Esophagus squamous epithelium (tissue), 4 donors: ENCODE measurements at regions not wholly inside any gene's neighbourhood (a gene's known extent, or its start where the extent isn't known, plus 50 kb on each side); places are given as distances from the start of the nearest gene placed in this dataset.
"Not testable (repeated sequence)": the region's sequence is repeated elsewhere in the genome, so short reads cannot be mapped to it uniquely, and the experiment has no call there.

Source experiments
- POLR2A ChIP-seq, 4 donors: fragments of 450-650 bp; IDR thresholded peaks; one replicate each; pipeline ENCODE4 v1.6.1; 2017; ENCODE audit warnings: antibody characterized with exemption in 4 of 4, mild to moderate bottlenecking in 4 of 4, moderate library complexity in 3 of 4
- TF ChIP-seq, protein P1 (sequence below), 6 experiments: fragments of 450-650 bp in 4 of 6; fragments of 200-600 bp in 2 of 6; sonication (generic) in 2 of 6; IDR thresholded peaks; one replicate each; pipeline ENCODE4 v1.5.1; 2016 to 2019; ENCODE audit warnings: antibody characterized with exemption in 6 of 6, mild to moderate bottlenecking in 4 of 6, moderate library complexity in 4 of 6

DNA sequence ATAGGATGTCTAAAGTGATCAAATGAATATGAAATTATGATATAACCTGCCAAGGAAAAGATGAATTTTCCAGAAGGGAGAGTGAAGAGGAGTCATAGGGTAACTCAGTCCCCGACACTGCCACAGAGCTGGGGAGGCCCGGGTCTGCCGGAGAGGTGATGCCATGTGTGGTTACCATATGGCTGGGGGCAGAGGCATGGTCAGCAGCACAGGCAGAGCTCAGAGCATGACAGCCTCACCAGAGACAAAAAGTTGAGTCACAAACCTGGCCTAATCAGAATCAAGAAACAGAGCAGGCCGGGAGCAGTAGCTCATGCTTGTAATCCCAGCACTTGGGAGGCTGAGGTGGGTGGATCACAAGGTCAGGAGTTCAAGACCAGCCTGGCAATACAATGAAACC, 322.4 kb downstream of the GOLGA6L6 start:
- not testable (repeated sequence) for TF ChIP-seq POLR2A (IDR thresholded peaks at IDR 0.05)
- TF ChIP-seq, protein P1, sequence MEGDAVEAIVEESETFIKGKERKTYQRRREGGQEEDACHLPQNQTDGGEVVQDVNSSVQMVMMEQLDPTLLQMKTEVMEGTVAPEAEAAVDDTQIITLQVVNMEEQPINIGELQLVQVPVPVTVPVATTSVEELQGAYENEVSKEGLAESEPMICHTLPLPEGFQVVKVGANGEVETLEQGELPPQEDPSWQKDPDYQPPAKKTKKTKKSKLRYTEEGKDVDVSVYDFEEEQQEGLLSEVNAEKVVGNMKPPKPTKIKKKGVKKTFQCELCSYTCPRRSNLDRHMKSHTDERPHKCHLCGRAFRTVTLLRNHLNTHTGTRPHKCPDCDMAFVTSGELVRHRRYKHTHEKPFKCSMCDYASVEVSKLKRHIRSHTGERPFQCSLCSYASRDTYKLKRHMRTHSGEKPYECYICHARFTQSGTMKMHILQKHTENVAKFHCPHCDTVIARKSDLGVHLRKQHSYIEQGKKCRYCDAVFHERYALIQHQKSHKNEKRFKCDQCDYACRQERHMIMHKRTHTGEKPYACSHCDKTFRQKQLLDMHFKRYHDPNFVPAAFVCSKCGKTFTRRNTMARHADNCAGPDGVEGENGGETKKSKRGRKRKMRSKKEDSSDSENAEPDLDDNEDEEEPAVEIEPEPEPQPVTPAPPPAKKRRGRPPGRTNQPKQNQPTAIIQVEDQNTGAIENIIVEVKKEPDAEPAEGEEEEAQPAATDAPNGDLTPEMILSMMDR (IDR thresholded peaks at IDR 0.05): not testable (repeated sequence)
